Spleen (tissue), 11 donors: ENCODE measurements at regions not wholly inside any gene's neighbourhood (a gene's known extent, or its start where the extent isn't known, plus 50 kb on each side); places are given as distances from the start of the nearest gene placed in this dataset.
"Not testable (repeated sequence)": the region's sequence is repeated elsewhere in the genome, so short reads cannot be mapped to it uniquely, and the experiment has no call there.

Experiments
- DNase-seq: peaks from one replicate; pipeline ENCODE4 v3.0.0-alpha.2; 2020
- H3K27ac ChIP-seq, 8 donors: fragments of 200-600 bp; sonication (generic) in 7 of 8; 1 replicate in 4 of 8; 2 replicates in 4 of 8; pipeline versions ENCODE4 v1.5.0 to v1.8.0; 2016 to 2021; ENCODE audit warnings: inconsistent platforms in 4 of 8, mild to moderate bottlenecking in 4 of 8, moderate library complexity in 1 of 8
- H3K27me3 ChIP-seq, 7 donors: fragments of 200-600 bp; sonication (generic) in 6 of 7; replicated peaks in 1 of 7; 1 replicate in 4 of 7; 2 replicates in 3 of 7; pipeline versions ENCODE4 v1.5.0 to v1.8.0; 2016 to 2021; ENCODE audit warnings: inconsistent platforms in 3 of 7, mild to moderate bottlenecking in 1 of 7
- H3K36me3 ChIP-seq, 6 donors: fragments of 200-600 bp; sonication (generic) in 5 of 6; 1 replicate in 4 of 6; 2 replicates in 2 of 6; pipeline versions ENCODE4 v1.5.0 to v1.8.0; 2016 to 2021; ENCODE audit warnings: inconsistent platforms in 2 of 6
- H3K4me1 ChIP-seq, 6 donors: fragments of 200-600 bp; sonication (generic) in 5 of 6; 1 replicate in 3 of 6; 2 replicates in 3 of 6; pipeline versions ENCODE4 v1.5.0 to v1.8.0; 2016 to 2021; ENCODE audit warnings: inconsistent platforms in 3 of 6
- H3K4me3 ChIP-seq, 8 donors: fragments of 200-600 bp; sonication (generic) in 7 of 8; 1 replicate in 4 of 8; 2 replicates in 4 of 8; pipeline versions ENCODE4 v1.5.0 to v1.8.0; 2016 to 2021; ENCODE audit warnings: inconsistent platforms in 4 of 8, mild to moderate bottlenecking in 4 of 8, moderate library complexity in 2 of 8
- H3K9me3 ChIP-seq, 8 donors: fragments of 200-600 bp; sonication (generic) in 7 of 8; 1 replicate in 4 of 8; 2 replicates in 4 of 8; pipeline versions ENCODE4 v1.5.0 to v1.8.0; 2016 to 2021; ENCODE audit warnings: inconsistent platforms in 4 of 8
- CTCF ChIP-seq, 11 experiments: fragments of 200-600 bp in 7 of 11; fragments of 450-650 bp in 4 of 11; sonication (generic) in 4 of 11; IDR thresholded peaks in 8 of 11; conservative IDR thresholded peaks in 3 of 11; 1 replicate in 7 of 11; 2 replicates in 4 of 11; pipeline versions ENCODE4 v1.4.0 to v1.8.0; 2016 to 2021; ENCODE audit warnings: antibody characterized with exemption in 11 of 11, inconsistent platforms in 4 of 11, mild to moderate bottlenecking in 1 of 11
- POLR2A ChIP-seq, 3 donors: fragments of 450-650 bp; IDR thresholded peaks; one replicate each; pipeline ENCODE4 v1.5.1; 2017; ENCODE audit warnings: antibody characterized with exemption in 3 of 3, mild to moderate bottlenecking in 1 of 3
- POLR2AphosphoS5 ChIP-seq, 3 donors: sonication (generic); formaldehyde crosslinking; IDR thresholded peaks; one replicate each; pipeline ENCODE4 v1.5.1; 2017; ENCODE audit warnings: antibody characterized with exemption in 3 of 3
- WGBS, 5 donors: extraction: QIAGEN DNeasy Blood & Tissue Kit in 3 of 5; methylation state at CpG; one replicate each; pipeline versions ENCODE4 v1.1.5 to v1.1.7; 2013 to 2018; 5-methylcytosine and 5-hydroxymethylcytosine counted together
- intact Hi-C: fragments of 100-400 bp; cut with DNase I; formaldehyde crosslinking; loops from one replicate; pipeline ENCODE4 v1.15.0; 2023; ENCODE audit warnings: low total_unique reads
- donor health status: healthy with polysubstance abuse.
- donor health status: DM: no; HTN: no; CAD: no; lungs with moderate emphysema.
- donor health status: DM: no; HTN: no; CAD: no.
- donor health status: Bipolar disorder and iron deficiency.
- donor health status: healthy.
- donor health status: DM: no; HTN: no; CAD: no.
- donor health status: DM: yes; HTN: yes; CAD: no.

- H3K4me1 ChIP-seq = no peaks in the 10 kb centered on the region
- intact Hi-C loops = no loop called here
- no peaks in the 10 kb centered on the region for H3K27me3 ChIP-seq
- H3K27ac ChIP-seq = no peak overlapping the region
- no peak overlapping the region for H3K4me3 ChIP-seq
- H3K9me3 ChIP-seq = peaks cover 0 to 7% (median 0%) of the 10 kb centered on the region in 8 donors
- TF ChIP-seq CTCF (IDR thresholded peaks at IDR 0.05 in 8 of 11, conservative IDR thresholded peaks at IDR 0.05 in 3 of 11) = no peak
- no peak for TF ChIP-seq POLR2A (IDR thresholded peaks at IDR 0.05)
- TF ChIP-seq POLR2AphosphoS5 (IDR thresholded peaks at IDR 0.05) = no peak
- DNase-seq = no peak
- H3K36me3 ChIP-seq = no peaks in the 10 kb centered on the region
Measured at GRCh38 chr6:86028776-86029175, 386.1 kb upstream of the SYNCRIP start.

- DNase-seq, intact Hi-C loops, H3K27me3 ChIP-seq, H3K4me1 ChIP-seq, H3K9me3 ChIP-seq, H3K4me3 ChIP-seq, H3K36me3 ChIP-seq, H3K27ac ChIP-seq: not testable (repeated sequence)
- WGBS, 5 donors = 60 to 79% (median 66%) methylated on average over 9 to 10 of the region's 10 CpGs
Measured at GRCh38 chr6:86026890-86027289, 384.2 kb upstream of the SYNCRIP start.

- WGBS, 5 donors = 61 to 86% (median 80%) methylated on average over 1 of the region's 1 CpG
- no peaks in the 10 kb centered on the region for H3K36me3 ChIP-seq
- H3K4me3 ChIP-seq = no peak overlapping the region
- no peak for DNase-seq
- TF ChIP-seq CTCF (IDR thresholded peaks at IDR 0.05 in 8 of 11, conservative IDR thresholded peaks at IDR 0.05 in 3 of 11) = no peak
- no peak for TF ChIP-seq POLR2A (IDR thresholded peaks at IDR 0.05)
- TF ChIP-seq POLR2AphosphoS5 (IDR thresholded peaks at IDR 0.05) = no peak
- no peaks in the 10 kb centered on the region for H3K27me3 ChIP-seq
- intact Hi-C loops = no loop called here
- no peaks in the 10 kb centered on the region for H3K9me3 ChIP-seq
- H3K27ac ChIP-seq = no peak overlapping the region
- no peaks in the 10 kb centered on the region for H3K4me1 ChIP-seq
Measured at GRCh38 chr6:86017236-86017635, 374.6 kb upstream of the SYNCRIP start.

- TF ChIP-seq POLR2A (IDR thresholded peaks at IDR 0.05) (no peak), POLR2AphosphoS5 (IDR thresholded peaks at IDR 0.05) (no peak), CTCF (IDR thresholded peaks at IDR 0.05 in 8 of 11, conservative IDR thresholded peaks at IDR 0.05 in 3 of 11) (no peak)
- Histone ChIP-seq H3K36me3 (no peaks in the 10 kb centered on the region), H3K27ac (no peak overlapping the region), H3K4me1 (no peaks in the 10 kb centered on the region), H3K9me3 (no peaks in the 10 kb centered on the region), H3K4me3 (no peak overlapping the region), H3K27me3 (no peaks in the 10 kb centered on the region)
- 72 to 78% (median 76%) methylated on average over 3 of the region's 3 CpGs for WGBS, 5 donors
- no peak for DNase-seq
- intact Hi-C loops = no loop called here
Measured at GRCh38 chr6:86016567-86016966, 373.9 kb upstream of the SYNCRIP start.

GRCh38 chr6:86016077-86016476 is 373.4 kb upstream of the SYNCRIP start:
- H3K9me3 ChIP-seq = no peaks in the 10 kb centered on the region
- no peaks in the 10 kb centered on the region for H3K4me1 ChIP-seq
- no peaks in the 10 kb centered on the region for H3K27me3 ChIP-seq
- WGBS, 5 donors = 72 to 82% (median 79%) methylated on average over 4 of the region's 4 CpGs
- DNase-seq = no peak
- intact Hi-C loops = no loop called here
- H3K4me3 ChIP-seq = no peak overlapping the region
- H3K36me3 ChIP-seq = no peaks in the 10 kb centered on the region
- TF ChIP-seq POLR2A (IDR thresholded peaks at IDR 0.05) = no peak
- TF ChIP-seq CTCF (IDR thresholded peaks at IDR 0.05 in 8 of 11, conservative IDR thresholded peaks at IDR 0.05 in 3 of 11) = no peak
- no peak overlapping the region for H3K27ac ChIP-seq

GRCh38 chr6:86012991-86013390 is 370.3 kb upstream of the SYNCRIP start:
- H3K4me3 ChIP-seq, H3K9me3 ChIP-seq, H3K36me3 ChIP-seq, intact Hi-C loops, DNase-seq, H3K27ac ChIP-seq, H3K27me3 ChIP-seq, H3K4me1 ChIP-seq: not testable (repeated sequence)
- 53 to 71% (median 58%) methylated on average over 1 of the region's 1 CpG for WGBS, 5 donors
